ENCODE measurements at regions not wholly inside any gene's neighbourhood (a gene's known extent, or its start where the extent isn't known, plus 50 kb on each side); places are given as distances from the start of the nearest gene placed in this dataset.

- peak; percentile 41 for DNase-seq
Observed at GRCh38 chr15:25501828-25502446, 63.1 kb upstream of the UBE3A start.

- no peak for DNase-seq
Observed at GRCh38 chr15:25498835-25499234, 60.0 kb upstream of the UBE3A start.

GRCh38 chr15:25497934-25498333 is 59.1 kb upstream of the UBE3A start:
- DNase-seq = no peak

- DNase-seq = no peak
Observed at GRCh38 chr15:25493823-25494526, 55.2 kb upstream of the UBE3A start.

DNA sequence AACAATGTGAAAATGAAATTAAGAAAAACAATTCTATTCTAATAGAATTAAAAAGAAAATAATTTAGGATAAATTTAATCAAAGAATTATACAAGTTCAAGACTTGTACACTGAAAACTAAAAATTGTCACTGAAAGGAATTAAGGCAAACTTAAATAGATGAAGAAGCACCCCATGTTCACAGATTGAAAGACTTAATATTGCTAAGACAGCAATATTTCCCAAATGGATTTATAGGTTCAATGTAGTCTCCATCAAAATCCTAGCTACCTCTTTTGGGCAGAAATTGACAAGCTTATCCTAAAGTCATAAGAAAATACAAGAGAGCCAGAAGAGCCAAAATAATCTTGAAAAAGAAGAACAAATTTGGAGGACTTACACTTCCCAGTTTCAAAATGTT is 53.5 kb upstream of the UBE3A start:
- DNase-seq = no peak
